H1 (cell line): ENCODE measurements at regions not wholly inside any gene's neighbourhood (a gene's known extent, or its start where the extent isn't known, plus 50 kb on each side); places are given as distances from the start of the nearest gene placed in this dataset.

ENCODE experiments used
- ATF3 ChIP-seq: IDR thresholded peaks from 2 replicates; pipeline ENCODE4 v1.6.1; 2011; ENCODE audit warnings: low read depth, mild to moderate bottlenecking, low read length; ENCODE audit not compliant: insufficient read depth
- BRCA1 ChIP-seq: IDR thresholded peaks from 2 replicates; pipeline ENCODE4 v1.6.1; 2012; ENCODE audit warnings: low read depth, low read length, improper control_type of control experiment
- CBX8 ChIP-seq: fragments of 300-800, 300-1000 bp; sonication (generic); IDR thresholded peaks from 2 replicates; pipeline ENCODE4 v1.7.1; 2016; ENCODE audit warnings: low read depth, low read length, borderline replicate concordance
- EZH2 ChIP-seq: fragments of 200-600 bp; sonication (generic); IDR thresholded peaks from 2 replicates; pipeline ENCODE4 v1.7.1; 2012; ENCODE audit warnings: low read depth, mild to moderate bottlenecking, moderate library complexity, low read length, inconsistent platforms; ENCODE audit not compliant: severe bottlenecking
- GABPA ChIP-seq: IDR thresholded peaks from 2 replicates; pipeline ENCODE4 v1.6.1; 2011; ENCODE audit warnings: mild to moderate bottlenecking, low read length, moderate library complexity, borderline replicate concordance; ENCODE audit not compliant: insufficient read depth
- JUN ChIP-seq: IDR thresholded peaks from 2 replicates; pipeline ENCODE4 v1.6.1; 2011; ENCODE audit warnings: low read depth, mild to moderate bottlenecking, improper control_type of control experiment, low read length
- KDM4A ChIP-seq: IDR thresholded peaks from one replicate; pipeline ENCODE4 v1.7.1; 2012; ENCODE audit warnings: low read depth, mild to moderate bottlenecking, moderate library complexity, low read length, inconsistent platforms; ENCODE audit not compliant: severe bottlenecking
- NANOG ChIP-seq: IDR thresholded peaks from 2 replicates; pipeline ENCODE4 v1.6.1; 2011; ENCODE audit warnings: low read length, low read depth, mild to moderate bottlenecking, inconsistent platforms; ENCODE audit not compliant: insufficient read depth, poor library complexity, severe bottlenecking
- POLR2A ChIP-seq, 2 experiments: IDR thresholded peaks; 1 replicate in 1 of 2; 2 replicates in 1 of 2; pipeline ENCODE4 v1.6.1; 2011; ENCODE audit warnings: low read depth in 2 of 2, low read length in 2 of 2, mild to moderate bottlenecking in 2 of 2; ENCODE audit errors: control extremely low read depth in 1 of 2
- POU5F1 ChIP-seq: IDR thresholded peaks from 2 replicates; pipeline ENCODE4 v1.6.1; 2011; ENCODE audit warnings: low read depth, mild to moderate bottlenecking, low read length, moderate library complexity
- RXRA ChIP-seq: IDR thresholded peaks from 2 replicates; pipeline ENCODE4 v1.6.1; 2011; ENCODE audit warnings: low read depth, mild to moderate bottlenecking, low read length, moderate library complexity; ENCODE audit not compliant: insufficient read depth
- SP2 ChIP-seq: IDR thresholded peaks from 2 replicates; pipeline ENCODE4 v1.6.1; 2012; ENCODE audit warnings: mild to moderate bottlenecking, low read length, inconsistent platforms
- TCF12 ChIP-seq: IDR thresholded peaks from 2 replicates; pipeline ENCODE4 v1.6.1; 2011; ENCODE audit warnings: low read depth, mild to moderate bottlenecking, low read length
- ZNF274 ChIP-seq: IDR thresholded peaks from 2 replicates; pipeline ENCODE4 v1.7.0; 2012; ENCODE audit warnings: low read length, borderline replicate concordance; ENCODE audit errors: extremely low read depth

GRCh38 chr14:71776471-71777360 lies 155.5 kb upstream of the RGS6 start (continued):
- TF ChIP-seq ATF3 (no peak), GABPA (no peak), NANOG (peak; percentile 4), POU5F1 (peak; percentile 98), BRCA1 (no peak), KDM4A (no peak), SP2 (no peak), RXRA (no peak), CBX8 (no peak), JUN (no peak), ZNF274 (no peak), TCF12 (no peak), EZH2 (no peak), POLR2A (IDR thresholded peaks at IDR 0.05; ENCODE audit: control extremely low read depth in 1 of 2, low read depth in 2 of 2, low read length in 2 of 2) (no peak)
